Embryonic facial prominence (tissue), 1 donor: ENCODE measurements at regions not wholly inside any gene's neighbourhood (a gene's known extent, or its start where the extent isn't known, plus 50 kb on each side); places are given as distances from the start of the nearest gene placed in this dataset.

Experiments used
- DNase-seq: peaks from one replicate; pipeline ENCODE4 v3.0.0-alpha.2; 2016; ENCODE audit errors: extremely low spot score

DNA sequence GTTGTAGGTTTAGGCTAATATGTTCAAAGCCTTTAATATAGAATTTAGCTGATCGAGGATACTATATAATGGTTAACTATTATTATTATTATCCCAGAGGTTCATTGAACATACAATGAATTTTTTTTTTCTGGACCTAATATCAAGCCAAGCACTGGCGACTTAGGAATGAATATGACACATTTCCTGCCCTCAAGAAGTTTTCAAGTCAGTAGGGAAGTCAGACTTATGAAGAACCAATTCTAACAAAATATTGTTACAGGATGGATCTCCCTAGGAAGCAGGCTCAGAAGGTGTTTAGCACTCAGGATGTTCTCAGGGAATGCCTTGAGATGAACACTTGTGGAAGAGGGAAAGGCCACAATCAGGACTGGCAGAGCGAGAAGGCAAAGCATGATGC is 211.8 kb upstream of the FGGY start:
- no peak for DNase-seq

DNA sequence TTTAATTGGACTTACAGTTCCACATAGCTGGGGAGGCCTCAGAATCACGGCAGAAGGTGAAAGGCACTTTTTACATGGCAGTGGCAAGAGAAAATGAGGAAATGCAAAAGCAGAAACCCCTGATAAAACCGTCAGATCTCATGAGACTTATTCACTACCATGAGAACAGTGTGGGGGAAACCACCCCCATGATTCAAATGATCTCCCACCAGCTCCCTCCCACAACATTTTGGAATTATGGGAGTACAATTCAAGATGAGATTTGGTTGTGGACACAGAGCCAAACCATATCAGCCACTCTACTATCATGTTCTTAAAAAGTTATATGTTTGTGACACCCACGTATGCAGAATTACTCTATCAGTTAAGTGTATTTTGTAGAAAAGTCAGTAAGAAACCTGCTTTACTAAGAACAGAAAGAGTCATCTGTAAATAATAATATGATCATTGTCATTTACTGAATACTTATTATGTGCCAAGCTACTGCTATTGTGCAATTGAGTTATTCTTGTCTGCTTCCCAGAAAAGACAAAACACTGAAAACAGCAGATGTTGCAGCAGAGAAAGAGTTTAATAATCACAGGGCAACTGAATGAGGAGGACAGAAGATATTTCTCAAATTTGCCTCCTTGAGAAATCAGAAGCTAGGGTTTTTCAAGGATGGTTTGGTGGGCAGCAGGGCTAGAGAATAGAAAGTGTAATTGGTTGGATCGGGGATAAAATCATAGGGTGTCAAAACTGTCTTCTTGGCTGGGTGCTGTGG is 207.7 kb upstream of the FGGY start:
- DNase-seq = no peak

DNA sequence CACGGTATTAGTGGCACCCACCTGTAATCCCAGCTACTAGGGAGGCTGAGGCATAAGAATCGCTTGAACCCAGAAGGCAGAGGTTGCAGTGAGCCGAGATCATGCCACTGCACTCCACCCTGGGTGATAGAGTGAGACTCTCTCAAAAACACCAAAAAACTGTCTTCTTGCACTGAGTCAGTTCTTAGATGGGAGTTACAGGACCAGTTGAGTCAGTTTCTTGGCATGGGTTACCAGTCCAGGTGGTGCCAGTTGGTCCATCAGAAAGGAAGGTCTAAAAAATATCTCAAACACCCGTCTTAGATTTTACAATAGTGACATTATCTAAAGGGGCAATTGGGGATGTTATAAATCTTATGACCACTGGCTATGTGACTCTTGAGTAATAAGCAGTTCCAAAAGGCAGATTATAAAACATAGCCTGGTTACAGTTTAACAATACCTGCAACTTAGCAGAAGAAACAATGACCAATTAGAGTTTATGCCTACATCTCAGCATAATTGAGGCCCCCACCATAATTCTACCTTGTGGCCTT is 206.9 kb upstream of the FGGY start:
- DNase-seq = no peak

DNA sequence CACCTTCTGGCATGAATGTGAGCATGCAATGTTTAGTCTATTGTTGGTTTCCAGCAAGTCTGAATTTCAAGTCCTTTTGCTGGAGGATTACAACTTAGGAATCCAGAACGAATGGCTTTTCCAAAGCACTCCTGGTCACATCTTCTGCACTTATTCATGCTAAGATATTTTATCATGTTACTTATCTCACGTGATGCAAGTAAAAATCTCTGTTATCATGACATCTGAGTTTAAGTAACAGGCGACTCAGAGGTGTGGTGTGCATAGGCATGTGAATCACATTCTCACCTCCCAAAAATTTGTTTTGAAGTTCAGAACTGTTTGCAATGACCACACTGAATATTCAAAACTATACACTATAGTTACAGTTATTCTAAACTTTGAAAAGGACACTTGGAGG is 204.8 kb upstream of the FGGY start:
- no peak for DNase-seq

DNA sequence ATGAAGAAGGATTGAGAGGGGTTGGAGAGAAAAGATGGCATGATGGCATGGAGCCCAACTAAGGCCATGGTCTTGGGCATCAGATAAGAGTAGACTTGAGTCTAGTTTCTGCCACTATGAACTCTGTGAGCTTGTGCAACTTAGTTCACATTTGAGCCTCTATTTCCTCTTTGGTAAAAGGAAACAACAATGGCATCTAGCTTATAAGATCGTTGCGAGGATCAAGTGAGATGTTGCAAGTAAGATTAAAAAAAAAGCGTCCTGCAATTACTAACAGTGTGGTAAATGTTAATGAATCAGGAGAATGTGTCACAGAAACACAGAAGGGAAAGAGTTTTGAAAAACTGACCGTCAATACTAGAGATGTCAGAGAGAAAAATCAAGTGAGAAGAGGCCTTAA is 202.9 kb upstream of the FGGY start:
- no peak for DNase-seq

DNA sequence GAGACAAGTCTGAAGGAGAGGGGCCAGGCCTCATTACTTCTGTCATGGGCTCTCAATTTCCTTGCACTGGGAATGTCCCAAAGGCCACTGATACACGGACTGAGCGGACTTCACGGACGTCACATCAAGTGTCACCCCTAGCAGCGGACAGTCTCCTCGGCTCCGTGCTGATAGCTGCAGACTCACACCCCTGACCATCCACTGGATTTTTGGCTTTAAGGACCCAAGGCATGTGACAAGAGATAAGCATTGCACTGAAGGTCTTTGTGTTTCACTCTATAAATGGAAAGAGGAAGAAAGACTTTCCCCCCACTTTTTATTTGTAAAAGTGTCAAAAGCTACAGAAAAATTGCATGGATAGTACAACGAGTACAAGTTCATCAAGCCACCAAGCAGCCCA is 200.4 kb upstream of the FGGY start:
- DNase-seq = no peak

DNA sequence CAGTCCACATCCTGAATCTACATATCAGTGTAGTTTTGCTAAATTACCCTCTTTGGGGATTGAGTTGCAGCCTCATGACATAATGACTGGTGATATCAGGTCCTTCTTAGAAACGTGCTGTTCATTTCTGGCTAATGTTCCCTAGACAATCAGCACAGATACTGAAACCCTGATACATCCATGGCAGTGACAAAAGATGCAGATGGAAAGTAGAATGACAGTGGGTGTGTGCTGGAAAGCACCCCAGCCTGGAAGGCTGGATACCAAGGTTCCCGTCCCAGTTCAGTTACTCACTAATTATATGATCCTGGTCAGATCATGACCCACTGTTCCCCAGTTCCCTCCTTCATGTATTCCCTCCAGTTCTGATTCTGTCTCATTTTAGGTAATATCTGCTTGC is 198.2 kb upstream of the FGGY start:
- DNase-seq = no peak

DNA sequence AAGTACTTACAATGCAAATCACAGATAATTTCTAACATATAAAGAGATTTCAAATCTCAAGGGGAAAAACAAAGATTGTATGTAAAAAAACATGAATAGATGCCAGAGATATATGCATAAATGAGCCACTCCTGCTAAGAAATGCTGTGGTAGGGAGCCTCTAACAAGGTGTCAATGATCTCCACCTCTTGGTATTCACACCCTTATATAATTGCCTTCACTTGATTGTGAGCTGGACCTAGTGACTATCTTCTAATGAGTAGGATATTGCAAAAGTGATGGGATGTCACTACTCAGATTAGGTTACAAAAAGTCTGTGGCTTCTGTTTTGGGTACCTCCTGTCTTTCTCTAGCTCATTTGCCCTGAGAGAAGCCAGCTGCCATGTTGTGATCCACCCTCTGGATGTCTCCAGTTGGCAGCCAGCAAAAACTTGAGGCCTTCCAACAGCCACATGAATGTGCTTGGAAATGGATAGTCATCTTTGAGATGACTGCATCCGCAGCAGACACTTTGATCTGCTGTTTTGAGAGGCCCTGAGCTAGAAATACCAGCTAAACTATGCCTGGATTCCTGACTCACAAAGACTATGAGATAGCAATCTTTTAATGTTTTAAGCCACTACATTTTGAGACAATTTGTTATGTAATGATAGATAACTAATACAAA is 196.1 kb upstream of the FGGY start:
- DNase-seq = no peak

DNA sequence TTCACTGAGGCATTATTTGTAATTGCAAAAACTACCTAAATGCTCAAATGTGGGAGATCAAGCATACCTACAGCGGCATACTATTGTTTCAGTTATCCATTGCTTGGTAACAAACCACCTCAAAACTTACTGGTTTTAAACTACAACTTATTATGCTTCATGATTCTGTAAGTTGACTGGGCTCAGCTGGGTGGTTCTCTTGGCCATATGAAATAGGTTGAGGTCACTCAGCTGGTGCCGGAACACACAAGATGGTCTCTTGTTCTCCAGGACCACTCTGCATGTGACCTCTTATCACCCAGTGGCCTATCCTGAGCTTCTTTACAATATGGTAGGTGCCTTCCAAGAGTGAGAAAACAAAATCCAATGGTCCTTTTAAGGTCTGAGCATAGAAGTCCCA is 195.4 kb upstream of the FGGY start:
- no peak for DNase-seq

DNA sequence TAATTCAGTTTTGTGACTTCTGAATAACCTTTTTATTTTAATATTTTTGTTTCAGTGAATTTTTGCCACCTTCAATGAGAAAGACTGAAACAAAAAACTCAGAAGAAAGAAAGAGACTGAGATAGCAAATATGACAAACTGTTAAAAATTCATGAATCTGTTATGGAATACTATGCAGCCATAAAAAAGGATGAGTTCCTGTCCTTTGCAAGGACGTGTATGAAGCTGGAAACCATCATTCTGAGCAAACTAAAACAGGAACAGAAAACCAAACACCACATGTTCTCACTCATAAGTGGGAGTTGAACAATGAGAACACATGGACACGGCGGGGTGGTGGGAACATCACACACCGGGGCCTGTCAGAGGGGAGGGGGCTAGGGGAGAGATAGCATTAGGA is 193.4 kb upstream of the FGGY start:
- no peak for DNase-seq

DNA sequence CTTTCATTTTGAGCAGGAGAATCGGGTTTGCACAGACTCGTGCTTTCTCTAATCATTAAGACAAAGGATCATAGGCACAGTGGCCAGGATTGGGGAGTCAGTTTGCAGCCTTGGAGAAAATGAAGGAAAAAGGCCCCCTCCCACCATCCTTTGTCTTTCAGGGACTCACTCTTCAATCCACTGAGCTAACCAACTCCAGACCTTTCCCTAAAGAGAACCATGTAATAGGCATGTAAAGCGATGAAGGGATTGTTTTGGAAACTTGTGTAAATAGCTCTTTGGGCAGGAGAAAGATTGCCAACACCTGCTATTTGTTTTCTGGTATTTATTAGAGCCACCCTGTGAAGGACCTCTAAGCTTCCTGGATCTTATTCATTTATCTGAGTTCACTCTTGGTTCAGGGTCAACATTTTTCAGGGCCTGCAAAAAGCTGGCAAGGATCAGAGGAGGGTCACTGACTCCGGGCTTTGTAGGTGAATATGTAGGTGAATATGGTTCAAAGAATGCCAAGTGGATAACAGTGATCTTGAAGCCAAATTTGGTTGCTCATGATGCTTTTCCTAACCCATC is 192.6 kb upstream of the FGGY start:
- DNase-seq = peak; percentile 49

DNA sequence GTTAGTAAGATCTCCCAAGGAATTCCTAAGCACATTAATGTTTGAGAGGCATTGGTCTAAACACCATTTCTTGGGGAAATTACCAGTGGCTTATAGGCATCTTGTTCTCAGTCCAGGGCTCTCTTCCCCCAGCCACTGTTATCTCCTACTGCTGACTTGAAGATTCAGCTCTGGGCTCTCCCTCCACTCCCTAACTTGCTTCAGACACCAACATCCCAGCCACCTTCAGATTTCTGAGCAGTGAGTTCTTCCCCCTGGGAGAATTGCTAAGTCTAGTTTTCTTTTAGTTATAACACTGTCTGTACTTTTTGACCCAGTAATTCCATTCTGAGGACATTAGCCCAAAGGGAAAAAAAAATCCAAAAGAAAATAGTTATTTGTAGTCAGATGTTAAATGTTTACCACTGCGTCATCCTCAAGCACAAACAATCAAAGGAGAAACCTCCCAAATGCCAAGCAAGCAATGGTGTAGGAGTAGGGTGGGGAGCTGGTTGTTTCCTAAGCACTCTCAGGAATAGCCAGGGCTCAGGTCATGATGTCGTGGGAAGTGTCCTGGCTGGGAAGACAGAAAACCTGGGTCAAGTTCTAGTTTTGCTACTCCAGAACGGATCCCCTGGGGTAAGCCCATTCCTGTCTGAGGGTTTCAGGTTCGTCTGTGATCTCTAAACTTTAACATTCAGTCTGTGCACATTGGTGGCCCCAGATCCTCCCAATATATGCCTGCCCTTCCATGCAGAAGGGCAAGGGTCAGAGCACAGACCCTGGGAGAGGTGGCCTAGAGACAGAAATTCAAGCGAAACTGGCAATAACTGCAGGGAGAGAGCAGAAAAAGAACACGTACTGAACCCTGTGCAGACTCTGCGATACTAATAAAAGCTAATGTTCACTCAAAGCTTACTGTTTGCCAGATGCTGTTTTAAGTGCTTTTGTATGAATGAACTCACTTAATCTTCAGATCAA is 191.1 kb upstream of the FGGY start:
- DNase-seq = no peak

DNA sequence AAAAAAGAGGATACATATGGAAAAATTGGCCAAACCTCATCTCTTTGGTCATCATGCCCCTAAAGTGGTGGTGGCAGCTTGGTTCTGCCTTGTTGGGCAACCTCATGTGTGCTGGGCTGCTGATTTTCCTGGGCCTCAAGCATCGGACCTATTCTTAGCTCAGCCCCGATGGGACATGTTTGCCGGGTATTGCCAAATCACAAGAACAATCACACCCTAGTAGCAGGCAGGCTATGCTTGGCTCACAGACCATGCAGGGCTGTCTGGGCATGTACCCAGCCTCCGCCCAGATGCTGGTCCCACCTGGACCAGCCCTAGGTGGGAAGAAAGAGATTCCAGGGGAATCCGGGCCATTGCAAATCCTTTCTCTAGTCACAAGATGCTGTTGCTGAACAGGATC is 189.4 kb upstream of the FGGY start:
- DNase-seq = no peak

DNA sequence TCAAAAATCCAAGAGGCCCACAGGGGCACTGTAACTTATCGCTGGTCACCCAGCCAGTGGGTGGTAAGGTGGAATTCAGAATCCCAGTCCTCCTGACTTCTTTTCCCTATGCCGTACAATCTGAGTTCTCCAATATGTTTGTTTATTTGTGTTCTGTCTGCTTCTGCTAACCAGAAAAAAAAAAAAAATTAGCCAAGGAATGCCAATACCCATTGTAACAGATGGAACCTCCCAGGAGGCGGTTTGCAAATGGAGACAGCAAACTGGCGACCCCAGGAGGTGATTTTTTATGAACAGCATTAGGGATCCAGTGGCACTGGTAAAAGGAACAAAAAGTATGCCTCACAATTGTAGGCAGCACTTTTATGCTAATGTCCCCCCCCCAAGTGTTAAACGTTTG is 189.0 kb upstream of the FGGY start:
- DNase-seq = no peak

DNA sequence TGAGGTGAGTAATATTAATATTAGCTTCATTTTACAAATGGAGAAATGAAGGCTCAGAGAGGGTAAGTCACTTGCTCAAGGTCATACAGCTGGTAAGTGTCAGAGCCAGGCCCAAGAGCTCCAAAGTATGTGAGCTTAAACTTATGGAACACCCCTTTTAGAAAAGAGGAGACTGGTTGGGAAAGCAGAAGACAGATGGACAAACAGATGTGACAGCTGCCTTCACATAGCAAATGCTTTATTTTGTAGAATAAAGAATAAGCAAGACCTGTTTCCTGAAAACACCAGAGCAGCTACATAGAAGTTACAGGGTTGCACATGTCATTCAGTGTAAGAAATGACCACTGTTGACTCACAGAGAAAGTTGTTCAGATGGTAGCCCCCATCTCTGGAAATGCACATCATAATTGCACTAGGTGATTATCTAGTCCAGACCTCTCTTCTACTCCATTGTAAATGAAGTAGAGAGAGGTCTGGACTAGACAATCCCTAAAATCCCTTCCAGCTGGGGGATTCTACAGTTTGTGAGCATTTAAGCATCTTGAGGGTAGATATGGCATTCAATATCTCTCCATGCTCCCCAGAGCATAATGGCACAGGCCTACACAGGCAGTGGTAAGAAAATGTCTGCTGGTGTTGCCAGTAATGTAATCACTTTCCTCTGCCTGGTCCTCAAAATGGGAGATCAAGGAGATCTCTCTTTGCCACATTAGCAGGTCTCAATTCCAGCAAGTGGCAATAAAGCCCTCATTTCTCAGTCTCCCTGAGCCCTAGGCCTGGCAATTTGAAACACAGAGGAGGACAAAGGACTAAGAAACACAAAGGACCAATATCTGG is 188.2 kb upstream of the FGGY start:
- no peak for DNase-seq

DNA sequence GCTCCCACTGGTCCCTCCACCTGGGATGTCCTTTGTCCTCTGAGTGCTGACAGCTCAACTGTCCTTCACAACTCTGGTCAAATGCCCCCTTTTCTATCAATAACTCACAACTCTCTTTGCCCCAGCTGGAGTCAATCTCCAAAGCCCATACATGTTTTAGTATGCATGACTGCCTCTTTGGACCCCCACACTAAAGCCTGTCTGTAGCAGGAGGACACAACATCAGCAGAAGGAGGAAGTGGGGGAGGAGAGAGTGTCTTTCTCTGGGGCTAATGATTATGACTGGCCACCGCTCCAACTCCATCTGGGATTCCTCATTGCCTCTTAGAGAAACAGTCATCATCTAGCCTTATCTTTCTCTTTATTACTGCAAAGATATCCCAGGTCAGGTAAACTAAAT is 186.6 kb upstream of the FGGY start:
- no peak for DNase-seq

DNA sequence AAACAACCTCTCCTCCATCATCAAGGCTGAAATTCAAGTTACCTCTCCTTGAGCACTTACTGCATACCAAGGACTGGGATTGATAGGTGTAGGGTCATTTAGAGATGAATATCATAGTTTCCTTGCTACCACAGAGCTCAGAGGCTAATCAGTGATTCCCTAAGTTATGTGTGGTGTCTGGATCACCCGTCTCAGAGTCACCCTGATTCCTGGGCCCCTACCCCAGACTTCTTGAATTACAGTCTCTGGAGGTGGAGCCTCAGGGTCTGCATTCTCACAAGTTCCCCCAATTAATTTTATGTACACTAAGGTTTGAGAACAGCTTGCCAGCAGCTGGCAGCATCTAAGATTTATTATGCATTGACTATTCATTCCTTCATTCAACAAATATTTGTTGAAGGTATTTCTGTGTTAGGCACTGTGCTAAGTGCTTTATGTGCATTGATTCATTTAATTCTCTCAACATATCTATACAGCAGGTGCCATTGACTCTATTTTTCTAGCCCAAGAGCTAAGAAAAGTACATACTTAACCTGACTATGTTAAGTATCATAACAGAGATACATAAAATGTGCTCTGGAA is 182.9 kb upstream of the FGGY start:
- no peak for DNase-seq

DNA sequence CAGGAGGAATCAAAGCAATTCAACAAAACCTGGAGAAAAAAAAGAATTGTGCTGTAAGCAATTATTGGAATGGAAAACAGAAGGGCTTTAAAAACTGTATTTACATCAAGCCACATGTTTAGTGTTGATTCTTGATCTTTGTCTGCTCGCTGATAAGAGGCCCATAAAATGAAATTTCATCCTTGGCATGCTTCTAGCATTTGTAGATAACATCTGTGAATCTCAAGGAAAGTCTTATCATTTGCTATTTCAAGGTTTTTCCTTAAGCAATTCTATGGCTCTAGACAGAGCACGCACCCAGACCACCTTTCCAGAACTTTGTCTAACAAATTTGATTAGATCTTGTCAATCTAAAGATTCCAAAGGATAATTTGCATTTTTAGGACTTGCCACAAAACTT is 181.0 kb upstream of the FGGY start:
- no peak for DNase-seq

DNA sequence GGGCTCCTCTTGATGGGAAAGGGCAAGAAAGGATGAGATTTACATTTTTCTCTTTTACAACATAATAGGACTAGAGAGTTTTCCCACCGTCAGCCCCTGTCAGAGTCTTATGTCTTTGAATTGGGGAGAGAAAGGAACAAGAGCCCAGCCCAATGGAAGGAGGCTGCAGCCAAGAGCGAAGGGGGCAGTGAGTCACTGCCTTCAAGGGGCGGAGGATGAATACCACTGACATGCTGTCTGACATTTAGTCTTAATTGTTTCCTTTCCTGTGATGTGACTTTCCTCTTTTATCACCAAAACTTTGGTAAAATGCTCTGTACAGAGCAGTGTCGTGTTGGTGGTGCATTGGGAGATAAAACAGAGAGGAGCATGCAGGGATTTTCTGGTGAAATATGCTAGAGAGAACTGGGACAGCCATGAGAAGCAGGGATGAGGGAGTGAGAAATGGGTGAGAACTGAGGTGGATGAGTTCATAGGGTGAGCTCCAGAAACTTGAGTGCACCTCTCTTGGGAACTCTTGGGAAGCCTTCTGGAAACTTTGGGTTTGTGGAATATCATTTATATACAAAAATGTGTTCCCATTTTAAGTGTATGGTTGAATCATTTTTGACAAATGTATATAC is 179.9 kb upstream of the FGGY start:
- DNase-seq = no peak

DNA sequence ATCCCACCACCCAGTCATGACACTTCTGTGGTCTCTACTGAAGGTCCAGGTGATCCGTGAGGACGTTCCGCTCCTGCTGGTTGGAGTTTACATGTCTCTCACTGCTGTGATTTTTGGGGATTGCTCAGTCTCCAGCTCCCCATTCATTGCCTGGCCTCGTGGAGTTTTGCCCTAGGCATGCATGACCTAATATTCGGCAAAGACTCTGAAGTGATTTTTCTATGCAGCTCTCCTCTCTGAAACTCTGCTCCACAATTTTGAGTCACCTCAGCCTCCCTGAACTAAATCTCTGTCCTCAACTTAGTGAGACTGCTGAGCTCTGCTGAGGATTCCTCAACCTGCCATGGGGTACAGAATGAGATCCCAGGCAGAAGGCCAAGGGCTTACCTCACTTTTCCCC is 174.4 kb upstream of the FGGY start:
- DNase-seq = no peak
